AG08395 (cell line): ENCODE measurements at regions not wholly inside any gene's neighbourhood (a gene's known extent, or its start where the extent isn't known, plus 50 kb on each side); places are given as distances from the start of the nearest gene placed in this dataset.
"Not testable (repeated sequence)": the region's sequence is repeated elsewhere in the genome, so short reads cannot be mapped to it uniquely, and the experiment has no call there.

ENCODE experiments used
- DNase-seq: peaks from one replicate; pipeline ENCODE4 v3.0.0; 2012; ENCODE audit warnings: mixed read lengths, low spot score

GRCh38 chr5:145110181-145110580, 725.0 kb downstream of the PRELID2 start:
- no peak for DNase-seq

GRCh38 chr5:145105384-145105783, 729.8 kb downstream of the PRELID2 start:
- DNase-seq: no peak

- DNase-seq: no peak
Measured at GRCh38 chr5:145104106-145104505, 731.0 kb downstream of the PRELID2 start.

- no peak for DNase-seq
Measured at GRCh38 chr5:145101246-145101645, 733.9 kb downstream of the PRELID2 start.

GRCh38 chr5:145090115-145090514, 745.0 kb downstream of the PRELID2 start:
- no peak for DNase-seq

- no peak for DNase-seq
Measured at GRCh38 chr5:145084834-145085233, 750.3 kb downstream of the PRELID2 start.

- no peak for DNase-seq
Measured at GRCh38 chr5:145077028-145077427, 758.1 kb downstream of the PRELID2 start.

- DNase-seq: no peak
Measured at GRCh38 chr5:145076040-145076439, 759.1 kb downstream of the PRELID2 start.

GRCh38 chr5:145072889-145073288, 762.3 kb downstream of the PRELID2 start:
- DNase-seq: no peak

- no peak for DNase-seq
Measured at GRCh38 chr5:145068721-145069120, 766.4 kb downstream of the PRELID2 start.

- no peak for DNase-seq
Measured at GRCh38 chr5:145062280-145063062, 772.7 kb downstream of the PRELID2 start.

GRCh38 chr5:145056800-145057199, 778.3 kb downstream of the PRELID2 start:
- DNase-seq: no peak

GRCh38 chr5:145050181-145050580, 785.0 kb downstream of the PRELID2 start:
- DNase-seq: no peak

- DNase-seq: no peak
Measured at GRCh38 chr5:145044970-145045369, 790.2 kb downstream of the PRELID2 start.

- no peak for DNase-seq
Measured at GRCh38 chr5:145028626-145029025, 806.5 kb downstream of the PRELID2 start.

- DNase-seq: no peak
Measured at GRCh38 chr5:145027286-145027685, 807.9 kb downstream of the PRELID2 start.

- no peak for DNase-seq
Measured at GRCh38 chr5:145025775-145026174, 809.4 kb downstream of the PRELID2 start.

- DNase-seq: no peak
Measured at GRCh38 chr5:145015146-145015545, 820.0 kb downstream of the PRELID2 start.

GRCh38 chr5:145014109-145014508, 821.0 kb downstream of the PRELID2 start:
- no peak for DNase-seq

- no peak for DNase-seq
Measured at GRCh38 chr5:145010834-145011233, 824.3 kb downstream of the PRELID2 start.

- no peak for DNase-seq
Measured at GRCh38 chr5:145008876-145009530, 826.1 kb downstream of the PRELID2 start.

GRCh38 chr5:144994356-144994755, 823.7 kb downstream of the KCTD16 start:
- DNase-seq: not testable (repeated sequence)

GRCh38 chr5:144983101-144983500, 812.4 kb downstream of the KCTD16 start:
- no peak for DNase-seq
